PC-9 (cell line): ENCODE measurements at regions not wholly inside any gene's neighbourhood (a gene's known extent, or its start where the extent isn't known, plus 50 kb on each side); places are given as distances from the start of the nearest gene placed in this dataset.

Source experiments
- EZH2 ChIP-seq: fragments of 200-600 bp; sonication (generic); IDR thresholded peaks from 2 replicates; pipeline ENCODE4 v1.8.0; 2017; ENCODE audit warnings: antibody characterized with exemption, low read depth
- TF ChIP-seq, protein P1 (sequence below): fragments of 200-600 bp; sonication (generic); conservative IDR thresholded peaks from 2 replicates; pipeline ENCODE4 v1.6.1; 2017; ENCODE audit warnings: mixed run types, antibody characterized with exemption, mild to moderate bottlenecking, moderate library complexity

DNA sequence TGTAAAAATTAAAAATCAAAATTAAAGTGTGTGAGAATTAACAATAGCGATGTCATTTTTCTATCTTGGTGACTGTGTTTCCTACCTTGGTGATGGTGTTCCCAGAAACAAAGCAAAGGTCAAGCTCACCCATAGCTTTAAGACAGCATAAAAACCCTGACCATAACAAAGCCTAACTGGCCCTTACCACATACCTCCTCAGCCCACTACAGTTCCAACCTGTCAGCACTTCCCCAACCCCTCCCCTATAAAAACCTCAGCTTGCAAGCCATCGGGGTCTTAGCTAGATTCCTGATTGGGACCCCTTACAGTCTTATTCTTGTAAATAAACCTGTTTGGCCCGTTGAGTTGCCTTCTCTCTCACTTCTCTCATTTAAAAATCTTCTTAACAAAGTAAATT, 484.4 kb upstream of the PCDH20 start:
- no peak for TF ChIP-seq EZH2
- TF ChIP-seq, protein P1, sequence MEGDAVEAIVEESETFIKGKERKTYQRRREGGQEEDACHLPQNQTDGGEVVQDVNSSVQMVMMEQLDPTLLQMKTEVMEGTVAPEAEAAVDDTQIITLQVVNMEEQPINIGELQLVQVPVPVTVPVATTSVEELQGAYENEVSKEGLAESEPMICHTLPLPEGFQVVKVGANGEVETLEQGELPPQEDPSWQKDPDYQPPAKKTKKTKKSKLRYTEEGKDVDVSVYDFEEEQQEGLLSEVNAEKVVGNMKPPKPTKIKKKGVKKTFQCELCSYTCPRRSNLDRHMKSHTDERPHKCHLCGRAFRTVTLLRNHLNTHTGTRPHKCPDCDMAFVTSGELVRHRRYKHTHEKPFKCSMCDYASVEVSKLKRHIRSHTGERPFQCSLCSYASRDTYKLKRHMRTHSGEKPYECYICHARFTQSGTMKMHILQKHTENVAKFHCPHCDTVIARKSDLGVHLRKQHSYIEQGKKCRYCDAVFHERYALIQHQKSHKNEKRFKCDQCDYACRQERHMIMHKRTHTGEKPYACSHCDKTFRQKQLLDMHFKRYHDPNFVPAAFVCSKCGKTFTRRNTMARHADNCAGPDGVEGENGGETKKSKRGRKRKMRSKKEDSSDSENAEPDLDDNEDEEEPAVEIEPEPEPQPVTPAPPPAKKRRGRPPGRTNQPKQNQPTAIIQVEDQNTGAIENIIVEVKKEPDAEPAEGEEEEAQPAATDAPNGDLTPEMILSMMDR = no peak
